Adrenal gland (tissue), 5 donors: ENCODE measurements at regions not wholly inside any gene's neighbourhood (a gene's known extent, or its start where the extent isn't known, plus 50 kb on each side); places are given as distances from the start of the nearest gene placed in this dataset.

Source experiments
- CTCF ChIP-seq, 6 experiments: fragments of 450-650 bp in 4 of 6; fragments of 200-600 bp in 2 of 6; sonication (generic) in 1 of 6; IDR thresholded peaks; 1 replicate in 5 of 6; 2 replicates in 1 of 6; pipeline versions ENCODE4 v1.5.1 to v1.8.0; 2016 to 2021; ENCODE audit warnings: antibody characterized with exemption in 6 of 6, mild to moderate bottlenecking in 2 of 6, moderate library complexity in 1 of 6
- POLR2A ChIP-seq, 2 donors: fragments of 450-650 bp; IDR thresholded peaks; one replicate each; pipeline ENCODE4 v1.6.1; 2017; ENCODE audit warnings: antibody characterized with exemption in 2 of 2, mild to moderate bottlenecking in 2 of 2, moderate library complexity in 1 of 2
- donor health status: DM: no; HTN: no; CAD: no.

- TF ChIP-seq CTCF (IDR thresholded peaks at IDR 0.05) (no peak), POLR2A (IDR thresholded peaks at IDR 0.05) (no peak)
Observed at GRCh38 chr9:85136987-85137386, 467.5 kb downstream of the NTRK2 start.
